GM23338 (cell line): ENCODE measurements at regions not wholly inside any gene's neighbourhood (a gene's known extent, or its start where the extent isn't known, plus 50 kb on each side); places are given as distances from the start of the nearest gene placed in this dataset.

ENCODE experiments used
- ATAC-seq: fragments of 200-7000 bp; cut with Tn5 transposase; 3 replicates; pipeline ENCODE4 v1.9.1; 2020
- DNase-seq: peaks from one replicate; pipeline ENCODE4 v3.0.0-alpha.2; 2015; ENCODE audit warnings: low spot score
- H2AFZ ChIP-seq: fragments of 200-600 bp; sonication (generic); 2 replicates; pipeline ENCODE4 v1.8.0; 2016; ENCODE audit warnings: antibody characterized with exemption, mild to moderate bottlenecking, moderate library complexity
- H3F3A ChIP-seq: fragments of 200-600 bp; sonication (generic); replicated peaks from 2 replicates; pipeline ENCODE4 v1.8.0; 2017; ENCODE audit warnings: antibody characterized with exemption, mixed run types, low read depth
- H3K27ac ChIP-seq: fragments of 200-600 bp; sonication (generic); 2 replicates; pipeline ENCODE4 v1.6.1; 2016; ENCODE audit warnings: low read depth
- H3K27me3 ChIP-seq: fragments of 200-600 bp; sonication (generic); 2 replicates; pipeline ENCODE4 v1.8.0; 2016; ENCODE audit warnings: mild to moderate bottlenecking, mixed run types, moderate library complexity; ENCODE audit not compliant: insufficient read depth
- H3K36me3 ChIP-seq: fragments of 200-600 bp; sonication (generic); 2 replicates; pipeline ENCODE4 v1.8.0; 2016; ENCODE audit warnings: mild to moderate bottlenecking; ENCODE audit not compliant: insufficient read depth
- H3K4me1 ChIP-seq: fragments of 200-600 bp; sonication (generic); 2 replicates; pipeline ENCODE4 v1.8.0; 2016; ENCODE audit warnings: mild to moderate bottlenecking, moderate library complexity; ENCODE audit not compliant: insufficient read depth
- H3K4me2 ChIP-seq: fragments of 200-600 bp; sonication (generic); 2 replicates; pipeline ENCODE4 v1.7.1; 2017; ENCODE audit warnings: mixed run types
- H3K4me3 ChIP-seq: fragments of 200-600 bp; sonication (generic); 2 replicates; pipeline ENCODE4 v1.6.1; 2016; ENCODE audit warnings: mixed run types
- H3K79me2 ChIP-seq: fragments of 200-600 bp; sonication (generic); replicated peaks from 2 replicates; pipeline ENCODE4 v1.8.0; 2017; ENCODE audit warnings: mild to moderate bottlenecking; ENCODE audit not compliant: insufficient read depth
- H3K9me2 ChIP-seq: fragments of 200-600 bp; sonication (generic); 2 replicates; pipeline ENCODE4 v1.8.0; 2017; ENCODE audit not compliant: insufficient read depth
- H4K20me1 ChIP-seq: fragments of 200-600 bp; sonication (generic); replicated peaks from 2 replicates; pipeline ENCODE4 v1.8.0; 2017; ENCODE audit warnings: mild to moderate bottlenecking; ENCODE audit not compliant: insufficient read depth
- H3K27ac Mint-ChIP-seq: 2 replicates; pipeline ENCODE4 v1.8.0; 2020; ENCODE audit warnings: inconsistent platforms, mild to moderate bottlenecking, moderate library complexity, mixed read lengths
- H3K27me3 Mint-ChIP-seq: 3 replicates; pipeline ENCODE4 v1.8.0; 2022; ENCODE audit warnings: low read depth, mild to moderate bottlenecking, moderate library complexity, mixed read lengths, inconsistent platforms; ENCODE audit not compliant: insufficient read depth, poor library complexity
- H3K36me3 Mint-ChIP-seq: 3 replicates; pipeline ENCODE4 v1.8.0; 2021; ENCODE audit warnings: low read depth, mild to moderate bottlenecking, inconsistent platforms, moderate library complexity, mixed read lengths
- H3K4me1 Mint-ChIP-seq: 3 replicates; pipeline ENCODE4 v1.8.0; 2020; ENCODE audit warnings: mild to moderate bottlenecking, inconsistent platforms, mixed read lengths
- H3K4me3 Mint-ChIP-seq: 3 replicates; pipeline ENCODE4 v1.8.0; 2021; ENCODE audit warnings: moderate library complexity, mild to moderate bottlenecking, inconsistent platforms, mixed read lengths
- H3K9me3 Mint-ChIP-seq: 3 replicates; pipeline ENCODE4 v1.8.0; 2020; ENCODE audit warnings: moderate library complexity, mild to moderate bottlenecking, inconsistent platforms, mixed read lengths
- CREB1 ChIP-seq: fragments of 250-450 bp; sonication (Bioruptor Pico); IDR thresholded peaks from 2 replicates; pipeline ENCODE4 v1.5.0; 2020; ENCODE audit warnings: low read depth, mild to moderate bottlenecking, moderate library complexity
- CTCF ChIP-seq, 2 experiments: fragments of 200-600 bp in 1 of 2; sonication (generic) in 1 of 2; conservative IDR thresholded peaks; 2 replicates each; pipeline versions ENCODE4 v1.5.1 to v1.6.1; 2016 to 2017; ENCODE audit warnings: antibody characterized with exemption in 2 of 2, low read depth in 2 of 2, mild to moderate bottlenecking in 2 of 2, moderate library complexity in 1 of 2
- ETS1 ChIP-seq: IDR thresholded peaks from 2 replicates; pipeline ENCODE4 v1.6.1; 2016; ENCODE audit warnings: antibody characterized with exemption
- ZNF331 ChIP-seq: fragments of 250-450 bp; sonication (Bioruptor Pico); IDR thresholded peaks from 2 replicates; pipeline ENCODE4 v1.5.0; 2020; ENCODE audit warnings: low read depth, mild to moderate bottlenecking, moderate library complexity
- ZNF462 ChIP-seq: fragments of 250-450 bp; sonication (Bioruptor Pico); IDR thresholded peaks from 2 replicates; pipeline ENCODE4 v1.5.0; 2020; ENCODE audit warnings: mild to moderate bottlenecking, moderate library complexity

GRCh38 chr7:95687759-95688343, 84.5 kb upstream of the DYNC1I1 start:
- H4K20me1 ChIP-seq = no peaks in the 10 kb centered on the region
- H3K27ac ChIP-seq = no peak overlapping the region
- ATAC-seq = peak; percentile 64
- no peaks in the 10 kb centered on the region for H3F3A ChIP-seq
- peaks cover 3% of the 10 kb centered on the region for H3K4me1 ChIP-seq
- no peak overlapping the region for H3K4me2 ChIP-seq
- TF ChIP-seq CREB1 (CRISPR knock-in tag) (no peak), CTCF (conservative IDR thresholded peaks at IDR 0.05; ENCODE audit: low read depth in 2 of 2) (peak; percentile 70 to 78)
- no peaks in the 10 kb centered on the region for H3K27me3 ChIP-seq
- H3K36me3 Mint-ChIP-seq = no peaks in the 10 kb centered on the region
- no peak overlapping the region for H2AFZ ChIP-seq
- no peaks in the 10 kb centered on the region for H3K79me2 ChIP-seq
- peaks cover 3% of the 10 kb centered on the region; the same call in 2 of the 3 replicates for H3K4me1 Mint-ChIP-seq
- no peak overlapping the region for H3K27ac Mint-ChIP-seq
- no peak overlapping the region for H3K4me3 Mint-ChIP-seq
- peaks cover 1% of the 10 kb centered on the region for H3K27me3 Mint-ChIP-seq
- H3K36me3 ChIP-seq = no peaks in the 10 kb centered on the region
- no peak overlapping the region for H3K4me3 ChIP-seq
- peak; percentile 64 for DNase-seq
- no peaks in the 10 kb centered on the region for H3K9me2 ChIP-seq
- H3K9me3 Mint-ChIP-seq = no peaks in the 10 kb centered on the region

GRCh38 chr7:95686109-95686508, 86.2 kb upstream of the DYNC1I1 start:
- no peak overlapping the region for H3K4me2 ChIP-seq
- H2AFZ ChIP-seq = no peak overlapping the region
- Mint-ChIP-seq H3K9me3 (no peaks in the 10 kb centered on the region), H3K36me3 (no peaks in the 10 kb centered on the region), H3K4me3 (no peak overlapping the region), H3K27ac (no peak overlapping the region), H3K4me1 (peaks cover 3% of the 10 kb centered on the region; the same call in 2 of the 3 replicates), H3K27me3 (no peaks in the 10 kb centered on the region)
- peaks cover 3% of the 10 kb centered on the region for H3K4me1 ChIP-seq
- no peaks in the 10 kb centered on the region for H3K9me2 ChIP-seq
- no peaks in the 10 kb centered on the region for H3K36me3 ChIP-seq
- TF ChIP-seq ZNF462 = no peak
- TF ChIP-seq CREB1 (CRISPR knock-in tag) = no peak
- no peak for TF ChIP-seq ETS1
- TF ChIP-seq ZNF331 (CRISPR knock-in tag) = no peak
- peak; percentile 51 to 72 for TF ChIP-seq CTCF (conservative IDR thresholded peaks at IDR 0.05; ENCODE audit: low read depth in 2 of 2)
- no peak overlapping the region for H3K27ac ChIP-seq
- no peaks in the 10 kb centered on the region for H3K27me3 ChIP-seq
- H3K4me3 ChIP-seq = no peak overlapping the region
- no peaks in the 10 kb centered on the region for H3F3A ChIP-seq
- DNase-seq (peak; percentile 67), ATAC-seq (peak; percentile 61)
- H3K79me2 ChIP-seq = no peaks in the 10 kb centered on the region
- no peaks in the 10 kb centered on the region for H4K20me1 ChIP-seq
